Esophagus squamous epithelium (tissue), 5 donors: ENCODE measurements at regions not wholly inside any gene's neighbourhood (a gene's known extent, or its start where the extent isn't known, plus 50 kb on each side); places are given as distances from the start of the nearest gene placed in this dataset.
"Not testable (repeated sequence)": the region's sequence is repeated elsewhere in the genome, so short reads cannot be mapped to it uniquely, and the experiment has no call there.

Experiments used
- DNase-seq: peaks from one replicate; lab custom pipeline; 2025; lab: John Stamatoyannopoulos, UW
- H3K27ac ChIP-seq, 4 donors: fragments of 200-600 bp; sonication (generic); one replicate each; pipeline ENCODE4 v1.5.1; 2016 to 2019; ENCODE audit warnings: mild to moderate bottlenecking in 1 of 4
- H3K27me3 ChIP-seq, 4 donors: fragments of 200-600 bp; sonication (generic); 1 replicate in 3 of 4; 2 replicates in 1 of 4; pipeline versions ENCODE4 v1.5.1 to v1.6.0; 2017 to 2021; ENCODE audit warnings: antibody characterized with exemption in 1 of 4
- H3K36me3 ChIP-seq, 3 donors: fragments of 200-600 bp; sonication (generic); one replicate each; pipeline ENCODE4 v1.5.1; 2016 to 2019
- H3K4me1 ChIP-seq, 3 donors: fragments of 200-600 bp; sonication (generic); one replicate each; pipeline ENCODE4 v1.5.1; 2017 to 2019
- H3K4me3 ChIP-seq, 4 donors: fragments of 200-600 bp; sonication (generic); 1 replicate in 3 of 4; 2 replicates in 1 of 4; pipeline ENCODE4 v1.5.1; 2016 to 2019; ENCODE audit warnings: mild to moderate bottlenecking in 2 of 4, moderate library complexity in 1 of 4
- H3K9me3 ChIP-seq, 3 donors: fragments of 200-600 bp; sonication (generic); one replicate each; pipeline ENCODE4 v1.5.1; 2016 to 2019
- CTCF ChIP-seq, 6 experiments: fragments of 450-650 bp in 4 of 6; fragments of 200-600 bp in 2 of 6; sonication (generic) in 2 of 6; IDR thresholded peaks; one replicate each; pipeline ENCODE4 v1.5.1; 2016 to 2019; ENCODE audit warnings: antibody characterized with exemption in 6 of 6, mild to moderate bottlenecking in 4 of 6, moderate library complexity in 4 of 6
- POLR2A ChIP-seq, 4 donors: fragments of 450-650 bp; IDR thresholded peaks; one replicate each; pipeline ENCODE4 v1.6.1; 2017; ENCODE audit warnings: antibody characterized with exemption in 4 of 4, mild to moderate bottlenecking in 4 of 4, moderate library complexity in 3 of 4
- WGBS, 2 donors: methylation state at CpG; one replicate each; pipeline ENCODE4 v1.1.5; 2018; 5-methylcytosine and 5-hydroxymethylcytosine counted together
- intact Hi-C: fragments of 100-400 bp; cut with DNase I; formaldehyde crosslinking; loops from one replicate; pipeline ENCODE4 v1.15.0; 2022
- donor health status: DM: yes; HTN: yes; CAD: no.

- Histone ChIP-seq H3K4me3 (no peak overlapping the region), H3K27me3 (no peaks in the 10 kb centered on the region), H3K4me1 (no peaks in the 10 kb centered on the region), H3K9me3 (no peaks in the 10 kb centered on the region), H3K27ac (no peak overlapping the region), H3K36me3 (no peaks in the 10 kb centered on the region)
- WGBS, 2 donors = 39% methylated on average over 1 of the region's 1 CpG
- DNase-seq = no peak
- intact Hi-C loops = no loop called here
- TF ChIP-seq POLR2A (IDR thresholded peaks at IDR 0.05) = no peak
- no peak for TF ChIP-seq CTCF (IDR thresholded peaks at IDR 0.05)
Measured at GRCh38 chr13:81244011-81244410, 903.1 kb upstream of the SPRY2 start.

GRCh38 chr13:81230386-81230785 lies 889.5 kb upstream of the SPRY2 start:
- Histone ChIP-seq H3K9me3 (no peaks in the 10 kb centered on the region), H3K4me3 (no peak overlapping the region), H3K27me3 (no peaks in the 10 kb centered on the region), H3K36me3 (no peaks in the 10 kb centered on the region), H3K27ac (no peak overlapping the region), H3K4me1 (no peaks in the 10 kb centered on the region)
- intact Hi-C loops = no loop called here
- no peak for DNase-seq
- 50 to 53% methylated on average over 2 of the region's 2 CpGs for whole genome bisulfite sequencing, 2 donors
- TF ChIP-seq CTCF (IDR thresholded peaks at IDR 0.05) = no peak
- no peak for TF ChIP-seq POLR2A (IDR thresholded peaks at IDR 0.05)

- H3K27ac ChIP-seq, H3K27me3 ChIP-seq, H3K36me3 ChIP-seq, H3K9me3 ChIP-seq, H3K4me1 ChIP-seq, DNase-seq, intact Hi-C loops, H3K4me3 ChIP-seq: not testable (repeated sequence)
- 64 to 78% methylated on average over 4 of the region's 4 CpGs for WGBS, 2 donors
Measured at GRCh38 chr13:81226830-81227229, 885.9 kb upstream of the SPRY2 start.

- H3K27ac ChIP-seq = no peak overlapping the region
- no peaks in the 10 kb centered on the region for H3K9me3 ChIP-seq
- H3K27me3 ChIP-seq = no peaks in the 10 kb centered on the region
- no peaks in the 10 kb centered on the region for H3K36me3 ChIP-seq
- WGBS, 2 donors = 64 to 68% methylated on average over 7 of the region's 7 CpGs
- no peak overlapping the region for H3K4me3 ChIP-seq
- TF ChIP-seq POLR2A (IDR thresholded peaks at IDR 0.05) = no peak
- no peak for TF ChIP-seq CTCF (IDR thresholded peaks at IDR 0.05)
- no peaks in the 10 kb centered on the region for H3K4me1 ChIP-seq
- DNase-seq = no peak
- intact Hi-C loops = no loop called here
Measured at GRCh38 chr13:81224209-81224833, 883.4 kb upstream of the SPRY2 start.

GRCh38 chr13:81223778-81224177 lies 882.9 kb upstream of the SPRY2 start:
- TF ChIP-seq POLR2A (IDR thresholded peaks at IDR 0.05) = no peak
- TF ChIP-seq CTCF (IDR thresholded peaks at IDR 0.05) = no peak
- no peaks in the 10 kb centered on the region for H3K9me3 ChIP-seq
- no peaks in the 10 kb centered on the region for H3K27me3 ChIP-seq
- no peak overlapping the region for H3K27ac ChIP-seq
- 46 to 49% methylated on average over 5 to 6 of the region's 6 CpGs for WGBS, 2 donors
- DNase-seq = no peak
- intact Hi-C loops = no loop called here
- no peaks in the 10 kb centered on the region for H3K4me1 ChIP-seq
- no peaks in the 10 kb centered on the region for H3K36me3 ChIP-seq
- H3K4me3 ChIP-seq = no peak overlapping the region

- intact Hi-C loops = no loop called here
Measured at GRCh38 chr13:81211713-81212112, 870.8 kb upstream of the SPRY2 start.

More at GRCh38 chr13:81211713-81212112, 870.8 kb upstream of the SPRY2 start:
- Histone ChIP-seq H3K27me3 (no peaks in the 10 kb centered on the region), H3K4me1 (no peaks in the 10 kb centered on the region), H3K27ac (no peak overlapping the region), H3K4me3 (no peak overlapping the region), H3K9me3 (no peaks in the 10 kb centered on the region), H3K36me3 (no peaks in the 10 kb centered on the region)
- TF ChIP-seq POLR2A (IDR thresholded peaks at IDR 0.05) (no peak), CTCF (IDR thresholded peaks at IDR 0.05) (no peak)
- WGBS, 2 donors = 30 to 53% methylated on average over 2 of the region's 2 CpGs
- DNase-seq = no peak
